Activated CD4-positive, alpha-beta memory T cell treated with anti-CD3 and anti-CD28 coated beads, Interleukin-2, amount 10 ng/mL, durations not matched to agents 7 days and 5 days (primary cell): ENCODE measurements at regions not wholly inside any gene's neighbourhood (a gene's known extent, or its start where the extent isn't known, plus 50 kb on each side); places are given as distances from the start of the nearest gene placed in this dataset.

ENCODE experiments used
- CTCF ChIA-PET: fragments of 350-600 bp; sonication (Branson Sonifier 250); formaldehyde crosslinking; loops from one replicate; lab custom pipeline; 2021; ENCODE audit warnings: antibody characterized with exemption, inconsistent platforms; lab: Charles Lee
- POLR2A ChIA-PET: fragments of 350-600 bp; sonication (Branson Sonifier 250); formaldehyde crosslinking; loops from one replicate; lab custom pipeline; 2021; ENCODE audit warnings: antibody characterized with exemption; lab: Charles Lee
- DNase-seq: peaks from one replicate; pipeline ENCODE4 v3.0.0-alpha.2; 2020
- H3K27ac Mint-ChIP-seq: one replicate; pipeline ENCODE4 v1.8.0; 2021; ENCODE audit warnings: mild to moderate bottlenecking, mixed read lengths
- H3K27me3 Mint-ChIP-seq: one replicate; pipeline ENCODE4 v1.8.0; 2021; ENCODE audit warnings: mixed read lengths
- H3K36me3 Mint-ChIP-seq: one replicate; pipeline ENCODE4 v1.8.0; 2021; ENCODE audit warnings: low read depth, mixed read lengths
- H3K4me1 Mint-ChIP-seq: one replicate; pipeline ENCODE4 v1.8.0; 2021; ENCODE audit warnings: mixed read lengths
- H3K4me3 Mint-ChIP-seq: one replicate; pipeline ENCODE4 v1.8.0; 2021; ENCODE audit warnings: mild to moderate bottlenecking, mixed read lengths
- H3K9me3 Mint-ChIP-seq: one replicate; pipeline ENCODE4 v1.8.0; 2021; ENCODE audit warnings: mixed read lengths

GRCh38 chr6:148273962-148274752 is 68.5 kb upstream of the SASH1 start:
- CTCF ChIA-PET: no interaction called here
- no peaks in the 10 kb centered on the region for H3K4me1 Mint-ChIP-seq
- no peaks in the 10 kb centered on the region for H3K9me3 Mint-ChIP-seq
- H3K27ac Mint-ChIP-seq: no peak overlapping the region
- no peak for DNase-seq
- no peaks in the 10 kb centered on the region for H3K36me3 Mint-ChIP-seq
- no peak overlapping the region for H3K4me3 Mint-ChIP-seq
- peaks cover 11% of the 10 kb centered on the region for H3K27me3 Mint-ChIP-seq
- POLR2A ChIA-PET: no interaction called here

- H3K4me3 Mint-ChIP-seq: no peak overlapping the region
- no peak for DNase-seq
- ChIA-PET CTCF (no interaction called here), POLR2A (no interaction called here)
- no peaks in the 10 kb centered on the region for H3K4me1 Mint-ChIP-seq
- no peak overlapping the region for H3K27ac Mint-ChIP-seq
- no peaks in the 10 kb centered on the region for H3K36me3 Mint-ChIP-seq
- no peaks in the 10 kb centered on the region for H3K9me3 Mint-ChIP-seq
- peaks cover 11% of the 10 kb centered on the region for H3K27me3 Mint-ChIP-seq
Observed at GRCh38 chr6:148274809-148275208, 67.8 kb upstream of the SASH1 start.

- Mint-ChIP-seq H3K36me3 (no peaks in the 10 kb centered on the region), H3K27ac (no peak overlapping the region), H3K9me3 (no peaks in the 10 kb centered on the region), H3K4me1 (no peaks in the 10 kb centered on the region), H3K4me3 (no peak overlapping the region), H3K27me3 (peaks cover 4% of the 10 kb centered on the region)
- CTCF ChIA-PET: no interaction called here
- POLR2A ChIA-PET: no interaction called here
- no peak for DNase-seq
Observed at GRCh38 chr6:148285205-148285604, 57.4 kb upstream of the SASH1 start.

GRCh38 chr6:148286563-148286962 is 56.1 kb upstream of the SASH1 start:
- ChIA-PET POLR2A (no interaction called here), CTCF (no interaction called here)
- Mint-ChIP-seq H3K9me3 (no peaks in the 10 kb centered on the region), H3K4me3 (no peak overlapping the region), H3K4me1 (no peaks in the 10 kb centered on the region), H3K27me3 (peaks cover 4% of the 10 kb centered on the region), H3K36me3 (no peaks in the 10 kb centered on the region), H3K27ac (no peak overlapping the region)
- DNase-seq: no peak

GRCh38 chr6:148287623-148288333 is 54.9 kb upstream of the SASH1 start:
- CTCF ChIA-PET: no interaction called here
- Mint-ChIP-seq H3K36me3 (no peaks in the 10 kb centered on the region), H3K27me3 (peaks cover 6% of the 10 kb centered on the region), H3K9me3 (no peaks in the 10 kb centered on the region), H3K4me3 (no peak overlapping the region), H3K4me1 (no peaks in the 10 kb centered on the region), H3K27ac (no peak overlapping the region)
- DNase-seq: no peak
- POLR2A ChIA-PET: no interaction called here

GRCh38 chr6:148288541-148288940 is 54.1 kb upstream of the SASH1 start:
- POLR2A ChIA-PET: no interaction called here

GRCh38 chr6:148289153-148289552 is 53.5 kb upstream of the SASH1 start:
- no peaks in the 10 kb centered on the region for H3K4me1 Mint-ChIP-seq

More at GRCh38 chr6:148288541-148288940, 54.1 kb upstream of the SASH1 start:
- H3K9me3 Mint-ChIP-seq: no peaks in the 10 kb centered on the region
- H3K27ac Mint-ChIP-seq: no peak overlapping the region
- CTCF ChIA-PET: no interaction called here
- peaks cover 6% of the 10 kb centered on the region for H3K27me3 Mint-ChIP-seq
- no peaks in the 10 kb centered on the region for H3K4me1 Mint-ChIP-seq
- no peak overlapping the region for H3K4me3 Mint-ChIP-seq
- DNase-seq: no peak
- no peaks in the 10 kb centered on the region for H3K36me3 Mint-ChIP-seq

GRCh38 chr6:148291876-148292275 is 50.8 kb upstream of the SASH1 start:
- no peak for DNase-seq
- Mint-ChIP-seq H3K36me3 (no peaks in the 10 kb centered on the region), H3K4me3 (no peak overlapping the region), H3K27me3 (peaks cover 12% of the 10 kb centered on the region), H3K27ac (no peak overlapping the region), H3K9me3 (no peaks in the 10 kb centered on the region), H3K4me1 (no peaks in the 10 kb centered on the region)
- ChIA-PET POLR2A (no interaction called here), CTCF (no interaction called here)

More at GRCh38 chr6:148289153-148289552, 53.5 kb upstream of the SASH1 start:
- ChIA-PET CTCF (no interaction called here), POLR2A (no interaction called here)
- Mint-ChIP-seq H3K36me3 (no peaks in the 10 kb centered on the region), H3K27me3 (peaks cover 6% of the 10 kb centered on the region), H3K27ac (no peak overlapping the region), H3K4me3 (no peak overlapping the region), H3K9me3 (no peaks in the 10 kb centered on the region)
- DNase-seq: no peak
